GM10266 (cell line): ENCODE measurements at regions not wholly inside any gene's neighbourhood (a gene's known extent, or its start where the extent isn't known, plus 50 kb on each side); places are given as distances from the start of the nearest gene placed in this dataset.
"Not testable (repeated sequence)": the region's sequence is repeated elsewhere in the genome, so short reads cannot be mapped to it uniquely, and the experiment has no call there.

Source experiments
- DNase-seq: peaks from one replicate; pipeline ENCODE4 v3.0.0; 2012; ENCODE audit errors: extremely low spot score
- CTCF ChIP-seq: IDR thresholded peaks from 2 replicates; pipeline ENCODE4 v1.5.1; 2012; ENCODE audit warnings: mild to moderate bottlenecking, low read depth; ENCODE audit not compliant: control insufficient read depth, insufficient read depth; ENCODE audit errors: missing control alignments

GRCh38 chr10:28179743-28180099 is 123.1 kb downstream of the MPP7 start:
- no peak for TF ChIP-seq CTCF
- DNase-seq, result no peak

- peak; percentile 36 for DNase-seq
- peak; percentile 65 for TF ChIP-seq CTCF
These were observed 123.7 kb downstream of the MPP7 start for GRCh38 chr10:28179006-28179742.

GRCh38 chr10:28177944-28178637 is 124.8 kb downstream of the MPP7 start:
- DNase-seq, result peak; percentile 13
- TF ChIP-seq CTCF, result no peak

DNA sequence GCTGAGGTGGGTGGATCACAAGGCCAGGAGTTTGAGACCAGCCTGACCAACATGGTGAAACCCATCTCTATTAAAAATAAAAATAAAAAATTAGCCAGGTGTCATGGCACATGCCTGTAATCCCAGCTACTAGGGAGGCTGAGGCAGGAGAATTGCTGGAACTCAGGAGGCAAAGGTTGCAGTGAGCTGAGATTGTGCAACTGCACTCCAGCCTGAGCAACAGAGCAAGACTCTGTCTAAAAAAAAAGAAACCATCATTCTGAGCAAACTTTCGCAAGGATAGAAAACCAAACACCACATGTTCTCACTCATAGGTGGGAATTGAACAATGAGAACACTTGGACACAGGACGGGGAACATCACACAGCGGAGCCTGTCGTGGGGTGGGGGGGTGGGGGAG is 126.4 kb downstream of the MPP7 start:
- DNase-seq, result not testable (repeated sequence)

- DNase-seq, result no peak
- TF ChIP-seq CTCF, result no peak
These were observed 130.6 kb downstream of the MPP7 start for GRCh38 chr10:28172223-28172610.

GRCh38 chr10:28171468-28172222 is 131.2 kb downstream of the MPP7 start:
- DNase-seq, result no peak
- no peak for TF ChIP-seq CTCF

DNA sequence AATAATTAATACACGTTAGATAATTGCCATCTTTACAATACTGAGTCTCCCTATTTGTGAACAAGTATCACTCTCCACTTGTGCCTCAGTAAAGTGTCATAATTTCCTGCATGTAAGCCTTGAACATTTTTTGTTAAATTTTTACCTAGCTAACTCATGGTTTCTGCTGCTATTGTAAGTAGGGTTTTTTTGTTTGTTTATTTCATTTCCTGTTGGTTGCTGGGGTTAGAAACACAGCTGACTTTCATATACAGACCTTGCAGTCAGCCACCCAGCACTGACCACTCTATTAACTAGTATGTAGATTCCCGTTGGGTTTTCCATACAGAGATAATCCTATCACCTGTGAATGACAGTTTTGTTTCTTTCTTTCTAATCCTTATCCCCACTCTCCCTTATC is 133.3 kb downstream of the MPP7 start:
- no peak for DNase-seq
- TF ChIP-seq CTCF, result no peak
